Astrocyte (in vitro differentiated cells and primary cell): ENCODE measurements at regions not wholly inside any gene's neighbourhood (a gene's known extent, or its start where the extent isn't known, plus 50 kb on each side); places are given as distances from the start of the nearest gene placed in this dataset.

Source experiments
- DNase-seq: peaks from one replicate; pipeline ENCODE4 v3.0.0-alpha.2; 2010; ENCODE audit warnings: low read depth
- FAIRE-seq: peaks from 2 replicates; lab custom pipeline; 2011; peaks lifted over from hg19 to GRCh38; lab: Jason Lieb, UNC
- H2AFZ ChIP-seq: 2 replicates; pipeline ENCODE4 v1.6.0; 2012; ENCODE audit warnings: low read depth, low read length, inconsistent platforms
- H3K27ac ChIP-seq: 2 replicates; pipeline ENCODE4 v1.5.1; 2011; ENCODE audit warnings: low read depth, low read length, inconsistent platforms
- H3K27me3 ChIP-seq: 2 replicates; pipeline ENCODE4 v1.6.0; 2011; ENCODE audit warnings: low read length, inconsistent platforms; ENCODE audit not compliant: insufficient read depth
- H3K36me3 ChIP-seq: 2 replicates; pipeline ENCODE4 v1.5.1; 2011; ENCODE audit warnings: low read length, inconsistent platforms; ENCODE audit not compliant: insufficient read depth
- H3K4me1 ChIP-seq: 2 replicates; pipeline ENCODE4 v1.5.1; 2011; ENCODE audit warnings: low read length, inconsistent platforms; ENCODE audit not compliant: insufficient read depth
- H3K4me2 ChIP-seq: 2 replicates; pipeline ENCODE4 v1.6.0; 2012; ENCODE audit warnings: low read length, inconsistent platforms
- H3K4me3 ChIP-seq: 2 replicates; pipeline ENCODE4 v1.5.1; 2011; ENCODE audit warnings: low read depth, mild to moderate bottlenecking, low read length, inconsistent platforms; ENCODE audit not compliant: insufficient read depth
- H3K79me2 ChIP-seq: 2 replicates; pipeline ENCODE4 v1.6.0; 2012; ENCODE audit warnings: mild to moderate bottlenecking, low read length, inconsistent platforms; ENCODE audit not compliant: insufficient read depth
- H3K9ac ChIP-seq: 2 replicates; pipeline ENCODE4 v1.6.0; 2012; ENCODE audit warnings: mild to moderate bottlenecking, low read length, inconsistent platforms
- H3K9me3 ChIP-seq: 2 replicates; pipeline ENCODE4 v1.5.1; 2012; ENCODE audit warnings: low read depth, mild to moderate bottlenecking, low read length, inconsistent platforms; ENCODE audit not compliant: insufficient read depth
- H4K20me1 ChIP-seq: 2 replicates; pipeline ENCODE4 v1.6.0; 2012; ENCODE audit warnings: low read length, inconsistent platforms; ENCODE audit not compliant: insufficient read depth
- H3K27ac Mint-ChIP-seq: one replicate; pipeline ENCODE4 v1.8.0; 2021; ENCODE audit warnings: mild to moderate bottlenecking, mixed read lengths; ENCODE audit not compliant: unreplicated experiment
- H3K27me3 Mint-ChIP-seq: one replicate; pipeline ENCODE4 v1.8.0; 2021; ENCODE audit warnings: low read depth, mixed read lengths; ENCODE audit not compliant: unreplicated experiment
- H3K36me3 Mint-ChIP-seq: one replicate; pipeline ENCODE4 v1.8.0; 2021; ENCODE audit warnings: low read depth, mixed read lengths; ENCODE audit not compliant: unreplicated experiment
- H3K4me1 Mint-ChIP-seq: one replicate; pipeline ENCODE4 v1.8.0; 2021; ENCODE audit warnings: low read depth, mixed read lengths; ENCODE audit not compliant: unreplicated experiment
- H3K4me3 Mint-ChIP-seq: one replicate; pipeline ENCODE4 v1.8.0; 2021; ENCODE audit warnings: mild to moderate bottlenecking, moderate library complexity, mixed read lengths; ENCODE audit not compliant: unreplicated experiment
- H3K9me3 Mint-ChIP-seq: one replicate; pipeline ENCODE4 v1.8.0; 2021; ENCODE audit warnings: mild to moderate bottlenecking, mixed read lengths; ENCODE audit not compliant: unreplicated experiment
- CTCF ChIP-seq: IDR thresholded peaks from 2 replicates; pipeline ENCODE4 v1.5.1; 2011; ENCODE audit warnings: low read depth, mild to moderate bottlenecking, inconsistent platforms, low read length, moderate library complexity; ENCODE audit not compliant: insufficient read depth
- EZH2 ChIP-seq: IDR thresholded peaks from 2 replicates; pipeline ENCODE4 v1.6.1; 2012; ENCODE audit warnings: mild to moderate bottlenecking, low read length, inconsistent platforms; ENCODE audit not compliant: insufficient read depth

DNA sequence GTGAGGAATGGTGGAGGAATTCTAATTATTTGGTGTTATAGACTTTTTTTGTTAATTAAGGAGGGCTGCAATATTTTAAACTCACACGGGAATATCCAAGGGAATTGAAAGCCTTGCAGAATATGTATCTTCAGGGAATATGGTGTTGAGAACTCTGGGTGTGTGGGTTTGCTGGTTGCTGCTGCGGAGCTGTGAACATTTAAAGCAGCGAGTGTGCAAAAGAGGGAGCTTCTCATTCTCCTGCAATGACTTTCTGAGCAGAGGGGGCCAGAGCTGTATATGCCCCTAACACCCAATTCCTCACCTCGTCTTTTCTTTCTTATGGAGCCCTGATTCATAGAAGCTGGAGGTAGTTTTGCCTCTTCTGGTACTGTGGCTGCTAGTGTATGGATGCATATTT, 217.7 kb downstream of the HIPK3 start:
- DNase-seq (no peak), FAIRE-seq (no peak)
- Histone ChIP-seq H4K20me1 (peaks cover 84% of the 10 kb centered on the region), H3K36me3 (no peaks in the 10 kb centered on the region), H3K27me3 (no peaks in the 10 kb centered on the region), H3K4me3 (no peak overlapping the region), H3K4me2 (no peak overlapping the region), H3K9ac (no peak overlapping the region), H3K27ac (no peak overlapping the region), H2AFZ (no peak overlapping the region), H3K9me3 (no peaks in the 10 kb centered on the region), H3K4me1 (peaks cover 28% of the 10 kb centered on the region), H3K79me2 (peaks cover 90% of the 10 kb centered on the region)
- H3K4me1 Mint-ChIP-seq, result peaks cover 10% of the 10 kb centered on the region
- no peaks in the 10 kb centered on the region for H3K9me3 Mint-ChIP-seq
- TF ChIP-seq CTCF, result no peak
- no peak overlapping the region for H3K4me3 Mint-ChIP-seq
- H3K27ac Mint-ChIP-seq, result no peak overlapping the region
- H3K27me3 Mint-ChIP-seq, result peaks cover 6% of the 10 kb centered on the region
- no peaks in the 10 kb centered on the region for H3K36me3 Mint-ChIP-seq

DNA sequence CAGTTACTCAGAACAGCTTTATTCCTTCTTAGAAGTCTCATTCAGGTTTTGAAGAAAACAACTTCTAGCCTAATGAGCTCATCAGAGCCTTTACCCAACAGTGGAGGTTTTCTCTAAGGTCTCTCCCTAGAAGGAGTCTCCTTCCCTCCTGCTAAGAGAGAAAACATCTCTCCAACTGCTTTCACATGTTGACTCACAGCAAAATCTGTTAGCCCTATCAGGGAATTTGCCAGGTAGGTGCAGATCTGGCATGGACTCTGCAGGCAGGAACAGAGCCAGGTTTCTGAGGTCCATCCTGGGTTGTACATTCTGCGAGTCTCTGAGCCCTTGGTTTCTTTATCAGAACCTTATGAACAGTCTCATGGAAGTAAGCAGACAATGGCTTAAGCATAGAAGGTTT, 214.4 kb downstream of the HIPK3 start:
- Mint-ChIP-seq H3K4me1 (peaks cover 10% of the 10 kb centered on the region), H3K27ac (no peak overlapping the region), H3K27me3 (peaks cover 6% of the 10 kb centered on the region), H3K9me3 (peaks cover 6% of the 10 kb centered on the region), H3K36me3 (peaks cover 1% of the 10 kb centered on the region), H3K4me3 (no peak overlapping the region)
- Histone ChIP-seq H3K4me2 (peak overlapping the region; percentile 10), H3K9me3 (no peaks in the 10 kb centered on the region), H3K27ac (no peak overlapping the region), H3K4me1 (peaks cover 19% of the 10 kb centered on the region), H4K20me1 (peaks cover 61% of the 10 kb centered on the region), H2AFZ (no peak overlapping the region), H3K27me3 (no peaks in the 10 kb centered on the region), H3K79me2 (peaks cover 82% of the 10 kb centered on the region), H3K4me3 (no peak overlapping the region), H3K36me3 (no peaks in the 10 kb centered on the region), H3K9ac (no peak overlapping the region)
- FAIRE-seq (peak; percentile 23), DNase-seq (peak; percentile 17)
- TF ChIP-seq EZH2 (no peak), CTCF (no peak)

GRCh38 chr11:33467966-33468365, 210.8 kb downstream of the HIPK3 start:
- peaks cover 15% of the 10 kb centered on the region for H3K4me1 Mint-ChIP-seq
- Histone ChIP-seq H3K79me2 (peaks cover 62% of the 10 kb centered on the region), H3K27me3 (no peaks in the 10 kb centered on the region), H2AFZ (no peak overlapping the region), H4K20me1 (peaks cover 28% of the 10 kb centered on the region), H3K4me1 (peaks cover 18% of the 10 kb centered on the region), H3K4me2 (no peak overlapping the region), H3K9ac (no peak overlapping the region), H3K27ac (no peak overlapping the region), H3K36me3 (no peaks in the 10 kb centered on the region), H3K4me3 (no peak overlapping the region), H3K9me3 (no peaks in the 10 kb centered on the region)
- DNase-seq (no peak), FAIRE-seq (no peak)
- H3K9me3 Mint-ChIP-seq, result peaks cover 6% of the 10 kb centered on the region
- H3K27ac Mint-ChIP-seq, result no peak overlapping the region
- peaks cover 3% of the 10 kb centered on the region for H3K27me3 Mint-ChIP-seq
- H3K36me3 Mint-ChIP-seq, result peaks cover 3% of the 10 kb centered on the region
- no peak for TF ChIP-seq CTCF
- TF ChIP-seq EZH2, result no peak
- H3K4me3 Mint-ChIP-seq, result no peak overlapping the region
